ENCODE measurements at regions not wholly inside any gene's neighbourhood (a gene's known extent, or its start where the extent isn't known, plus 50 kb on each side); places are given as distances from the start of the nearest gene placed in this dataset.
"Not testable (repeated sequence)": the region's sequence is repeated elsewhere in the genome, so short reads cannot be mapped to it uniquely, and the experiment has no call there.

DNA sequence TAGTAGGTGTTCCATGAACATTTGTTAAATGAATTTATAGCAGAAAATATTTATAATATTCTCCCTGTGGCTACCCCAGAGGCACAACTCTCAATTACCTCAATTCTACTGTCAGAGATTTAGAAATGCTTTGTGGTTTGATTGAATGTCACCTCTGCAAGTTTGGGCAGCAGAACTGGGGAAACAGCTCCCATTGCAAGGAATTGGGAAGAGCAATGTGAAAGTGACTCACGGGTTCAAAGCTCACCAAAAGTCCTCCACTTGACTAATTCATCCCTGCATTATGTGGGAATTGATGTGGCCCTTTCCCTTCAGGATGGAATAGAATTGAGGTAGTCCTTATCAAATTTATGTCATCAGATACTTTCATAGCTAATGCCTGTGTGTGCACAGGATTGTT is 562.7 kb downstream of the MFSD1 start:
- no peaks in the 10 kb centered on the region for H3K4me1 ChIP-seq (ENCODE audit: control insufficient read depth in 2 of 2, insufficient read depth in 2 of 2, low read length in 2 of 2)
- H3K36me3 Mint-ChIP-seq: no peaks in the 10 kb centered on the region
- DNase-seq (no peak), ATAC-seq (no peak)
- no peaks in the 10 kb centered on the region for H3K9me3 ChIP-seq (ENCODE audit: control insufficient read depth in 2 of 3, low read length in 3 of 3)
- H3K27me3 ChIP-seq (ENCODE audit: control insufficient read depth in 2 of 2, insufficient read depth in 2 of 2, low read length in 2 of 2): no peaks in the 10 kb centered on the region
- H3K4me1 Mint-ChIP-seq: no peaks in the 10 kb centered on the region
- H3K9me3 Mint-ChIP-seq: peaks cover 0 to 8% (median 0%) of the 10 kb centered on the region in 11 donors
- ChIA-PET POLR2A (no interaction called here), CTCF (no interaction called here)
- no peak overlapping the region for H3K27ac ChIP-seq (ENCODE audit: low read depth, low read length)
- no peak overlapping the region for H3K4me3 ChIP-seq (ENCODE audit: low read length)
- intact Hi-C loops (cut with micrococcal nuclease): no loop called here
- no peaks in the 10 kb centered on the region for H3K36me3 ChIP-seq (ENCODE audit: control insufficient read depth in 2 of 3, insufficient read depth in 3 of 3, low read length in 3 of 3)
- no peaks in the 10 kb centered on the region for H3K27me3 Mint-ChIP-seq
- H3K27ac Mint-ChIP-seq: no peak overlapping the region
- no peak overlapping the region for H3K4me3 Mint-ChIP-seq

DNA sequence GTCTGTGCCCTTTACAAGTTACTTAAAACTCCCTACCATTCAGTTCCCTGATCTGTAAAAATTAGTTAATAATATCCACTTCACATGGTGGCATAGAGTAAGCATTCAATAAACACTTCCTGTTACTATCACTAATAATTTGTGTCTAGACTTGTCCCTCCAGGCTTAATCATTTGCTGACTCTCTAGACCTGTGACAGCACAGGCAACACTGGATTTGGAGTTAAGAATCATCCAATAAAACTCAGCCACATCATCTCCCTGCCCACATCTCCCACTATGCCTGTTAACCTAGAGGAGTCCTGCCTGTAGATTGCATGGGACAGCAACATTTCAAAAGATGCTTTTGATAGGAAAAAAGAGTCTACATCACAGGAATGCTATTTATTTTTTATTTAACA is 564.6 kb downstream of the MFSD1 start:
- intact Hi-C loops (cut with micrococcal nuclease): no loop called here
- Histone ChIP-seq H3K9me3 (ENCODE audit: control insufficient read depth in 2 of 3, low read length in 3 of 3) (no peaks in the 10 kb centered on the region), H3K36me3 (ENCODE audit: control insufficient read depth in 2 of 3, insufficient read depth in 3 of 3, low read length in 3 of 3) (no peaks in the 10 kb centered on the region), H3K4me3 (ENCODE audit: low read length) (no peak overlapping the region), H3K27ac (ENCODE audit: low read depth, low read length) (no peak overlapping the region), H3K27me3 (ENCODE audit: control insufficient read depth in 2 of 2, insufficient read depth in 2 of 2, low read length in 2 of 2) (no peaks in the 10 kb centered on the region), H3K4me1 (ENCODE audit: control insufficient read depth in 2 of 2, insufficient read depth in 2 of 2, low read length in 2 of 2) (no peaks in the 10 kb centered on the region)
- H3K27me3 Mint-ChIP-seq: peaks cover 0 to 4% (median 0%) of the 10 kb centered on the region in 5 donors
- no peak for ATAC-seq
- no peaks in the 10 kb centered on the region for H3K36me3 Mint-ChIP-seq
- no peak overlapping the region for H3K4me3 Mint-ChIP-seq
- no peaks in the 10 kb centered on the region for H3K4me1 Mint-ChIP-seq
- H3K27ac Mint-ChIP-seq: no peak overlapping the region
- POLR2A ChIA-PET: no interaction called here
- CTCF ChIA-PET: no interaction called here
- peaks cover 0 to 4% (median 0%) of the 10 kb centered on the region in 11 donors for H3K9me3 Mint-ChIP-seq
- DNase-seq: no peak

- Mint-ChIP-seq H3K4me1 (no peaks in the 10 kb centered on the region), H3K27me3 (peaks cover 0 to 4% (median 0%) of the 10 kb centered on the region in 5 donors), H3K27ac (no peak overlapping the region), H3K4me3 (no peak overlapping the region), H3K36me3 (no peaks in the 10 kb centered on the region), H3K9me3 (peaks cover 0 to 8% (median 3%) of the 10 kb centered on the region in 11 donors)
- ChIA-PET POLR2A (no interaction called here), CTCF (interaction anchor here (0.6 kb wide), 1 partner anchor 605 kb away, joined by 3 read pairs; no protein-coding TSS in a partner anchor)
- no peak for ATAC-seq
- intact Hi-C loops (cut with micrococcal nuclease): no loop called here
- Histone ChIP-seq H3K27ac (ENCODE audit: low read depth, low read length) (no peak overlapping the region), H3K27me3 (ENCODE audit: control insufficient read depth in 2 of 2, insufficient read depth in 2 of 2, low read length in 2 of 2) (no peaks in the 10 kb centered on the region), H3K36me3 (ENCODE audit: control insufficient read depth in 2 of 3, insufficient read depth in 3 of 3, low read length in 3 of 3) (no peaks in the 10 kb centered on the region), H3K4me1 (ENCODE audit: control insufficient read depth in 2 of 2, insufficient read depth in 2 of 2, low read length in 2 of 2) (no peaks in the 10 kb centered on the region), H3K9me3 (ENCODE audit: control insufficient read depth in 2 of 3, low read length in 3 of 3) (no peaks in the 10 kb centered on the region), H3K4me3 (ENCODE audit: low read length) (no peak overlapping the region)
- DNase-seq: no peak
Measured at GRCh38 chr3:159371961-159372360, 570.1 kb downstream of the MFSD1 start.

DNA sequence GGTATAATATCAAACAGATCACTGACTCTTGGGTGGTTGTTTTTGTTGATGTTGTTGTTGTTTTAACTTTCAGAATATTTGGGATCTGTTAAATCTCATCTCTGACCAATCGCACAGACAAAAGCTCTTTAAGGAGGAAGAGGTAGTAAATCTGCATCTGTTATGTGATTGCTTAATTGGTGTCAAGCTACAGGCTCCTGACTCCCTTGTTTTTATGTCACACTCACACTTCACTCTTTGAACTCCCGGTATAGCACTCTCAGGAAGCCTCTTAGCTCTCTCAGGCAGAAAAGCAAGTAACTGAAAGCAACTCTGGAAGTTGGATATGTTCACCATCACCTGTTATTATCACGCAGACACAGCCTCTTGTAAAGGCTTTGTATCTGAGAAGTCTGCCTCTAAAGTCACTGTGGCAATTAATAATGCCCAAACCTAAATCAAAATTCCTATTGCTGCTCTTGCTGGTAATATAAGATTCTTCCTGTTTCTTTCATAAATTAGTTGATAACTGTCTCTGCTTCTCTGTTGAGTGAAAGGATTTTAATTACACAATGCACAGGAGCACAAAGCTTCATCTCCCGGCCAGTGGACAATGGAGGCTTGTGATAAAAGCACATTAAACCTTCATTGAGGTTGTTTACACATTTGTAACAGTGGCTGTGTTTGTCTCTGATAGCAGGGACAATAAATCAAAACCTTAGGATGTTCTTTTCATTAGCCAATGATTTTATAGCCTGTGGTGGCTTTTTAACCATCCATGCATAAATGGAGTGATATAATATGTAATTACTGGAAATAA is 576.7 kb downstream of the MFSD1 start:
- Histone ChIP-seq H3K36me3 (ENCODE audit: control insufficient read depth in 2 of 3, insufficient read depth in 3 of 3, low read length in 3 of 3) (no peaks in the 10 kb centered on the region), H3K9me3 (ENCODE audit: control insufficient read depth in 2 of 3, low read length in 3 of 3) (no peaks in the 10 kb centered on the region), H3K4me1 (ENCODE audit: control insufficient read depth in 2 of 2, insufficient read depth in 2 of 2, low read length in 2 of 2) (no peaks in the 10 kb centered on the region), H3K27me3 (ENCODE audit: control insufficient read depth in 2 of 2, insufficient read depth in 2 of 2, low read length in 2 of 2) (no peaks in the 10 kb centered on the region), H3K4me3 (ENCODE audit: low read length) (no peak overlapping the region), H3K27ac (ENCODE audit: low read depth, low read length) (no peak overlapping the region)
- CTCF ChIA-PET: no interaction called here
- Mint-ChIP-seq H3K9me3 (peaks cover 0 to 6% (median 0%) of the 10 kb centered on the region in 11 donors), H3K27me3 (no peaks in the 10 kb centered on the region), H3K4me1 (no peaks in the 10 kb centered on the region), H3K4me3 (no peak overlapping the region), H3K36me3 (no peaks in the 10 kb centered on the region), H3K27ac (no peak overlapping the region)
- POLR2A ChIA-PET: no interaction called here
- DNase-seq: no peak
- no peak for ATAC-seq
- intact Hi-C loops (cut with micrococcal nuclease): no loop called here

- Histone ChIP-seq H3K27ac (ENCODE audit: low read depth, low read length) (no peak overlapping the region), H3K27me3 (ENCODE audit: control insufficient read depth in 2 of 2, insufficient read depth in 2 of 2, low read length in 2 of 2) (no peaks in the 10 kb centered on the region), H3K36me3 (ENCODE audit: control insufficient read depth in 2 of 3, insufficient read depth in 3 of 3, low read length in 3 of 3) (no peaks in the 10 kb centered on the region), H3K4me1 (ENCODE audit: control insufficient read depth in 2 of 2, insufficient read depth in 2 of 2, low read length in 2 of 2) (no peaks in the 10 kb centered on the region), H3K9me3 (ENCODE audit: control insufficient read depth in 2 of 3, low read length in 3 of 3) (no peaks in the 10 kb centered on the region), H3K4me3 (ENCODE audit: low read length) (no peak overlapping the region)
- Mint-ChIP-seq H3K4me3 (no peak overlapping the region), H3K36me3 (no peaks in the 10 kb centered on the region), H3K4me1 (no peaks in the 10 kb centered on the region), H3K27ac (no peak overlapping the region), H3K9me3 (peaks cover 0 to 8% (median 2%) of the 10 kb centered on the region in 11 donors), H3K27me3 (no peaks in the 10 kb centered on the region)
- POLR2A ChIA-PET: no interaction called here
- intact Hi-C loops (cut with micrococcal nuclease): no loop called here
- no peak for ATAC-seq
- CTCF ChIA-PET: no interaction called here
- no peak for DNase-seq
Measured at GRCh38 chr3:159380891-159381290, 579.0 kb downstream of the MFSD1 start.

DNA sequence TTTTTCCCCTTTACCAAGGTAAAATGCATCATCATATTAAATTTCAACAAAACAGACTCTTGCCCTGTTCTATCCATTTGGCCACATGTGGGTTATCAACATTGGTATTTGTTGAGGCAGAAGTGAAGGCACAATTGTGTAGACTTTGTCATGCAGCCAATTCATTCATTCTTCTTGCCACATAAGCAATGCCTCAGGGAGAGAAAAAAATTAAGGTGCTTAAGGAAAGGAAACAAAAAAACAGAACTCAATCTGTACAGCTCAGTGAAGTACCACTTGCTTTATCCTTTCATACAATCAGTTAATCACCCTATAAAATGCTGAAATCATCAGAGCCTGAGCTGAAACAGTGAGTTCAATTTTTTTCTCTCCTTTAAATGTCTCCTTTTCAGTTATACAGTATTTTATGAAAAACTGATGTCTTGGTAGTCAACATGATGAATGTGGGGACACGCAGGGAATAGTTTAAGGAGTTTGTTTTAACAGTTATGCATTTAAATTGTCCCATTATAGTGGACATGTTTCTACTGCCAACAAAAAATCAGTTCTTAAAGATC is 588.9 kb downstream of the MFSD1 start:
- Histone ChIP-seq H3K27ac (ENCODE audit: low read depth, low read length) (no peak overlapping the region), H3K9me3 (ENCODE audit: control insufficient read depth in 2 of 3, low read length in 3 of 3) (no peaks in the 10 kb centered on the region), H3K27me3 (ENCODE audit: control insufficient read depth in 2 of 2, insufficient read depth in 2 of 2, low read length in 2 of 2) (no peaks in the 10 kb centered on the region), H3K4me3 (ENCODE audit: low read length) (no peak overlapping the region), H3K4me1 (ENCODE audit: control insufficient read depth in 2 of 2, insufficient read depth in 2 of 2, low read length in 2 of 2) (no peaks in the 10 kb centered on the region), H3K36me3 (ENCODE audit: control insufficient read depth in 2 of 3, insufficient read depth in 3 of 3, low read length in 3 of 3) (no peaks in the 10 kb centered on the region)
- intact Hi-C loops (cut with micrococcal nuclease): no loop called here
- ChIA-PET CTCF (no interaction called here), POLR2A (no interaction called here)
- H3K27ac Mint-ChIP-seq: no peak overlapping the region
- no peaks in the 10 kb centered on the region for H3K4me1 Mint-ChIP-seq
- no peak overlapping the region for H3K4me3 Mint-ChIP-seq
- no peaks in the 10 kb centered on the region for H3K36me3 Mint-ChIP-seq
- peaks cover 0 to 11% (median 4%) of the 10 kb centered on the region in 11 donors for H3K9me3 Mint-ChIP-seq
- ATAC-seq: no peak
- no peak for DNase-seq
- no peaks in the 10 kb centered on the region for H3K27me3 Mint-ChIP-seq

DNA sequence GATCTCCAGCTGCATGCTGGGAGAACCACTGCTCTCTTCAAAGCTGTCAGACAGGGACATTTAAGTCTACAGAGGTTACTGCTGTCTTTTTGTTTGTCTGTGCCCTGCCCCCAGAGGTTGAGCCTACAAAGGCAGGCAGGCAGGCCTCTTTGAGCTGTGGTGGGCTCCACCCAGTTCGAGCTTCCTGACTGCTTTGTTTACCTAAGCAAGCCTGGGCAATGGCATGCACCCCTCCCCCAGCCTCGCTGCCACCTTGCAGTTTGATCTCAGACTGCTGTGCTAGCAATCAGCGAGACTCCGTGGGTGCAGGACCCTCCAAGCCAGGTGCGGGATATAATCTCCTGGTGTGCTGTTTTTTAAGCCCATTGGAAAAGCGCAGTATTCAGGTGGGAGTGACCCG is 591.0 kb upstream of the IL12A start:
- H3K4me3 Mint-ChIP-seq; H3K27me3 Mint-ChIP-seq; H3K4me1 ChIP-seq (ENCODE audit: control insufficient read depth in 2 of 2, insufficient read depth in 2 of 2, low read length in 2 of 2); H3K9me3 ChIP-seq (ENCODE audit: control insufficient read depth in 2 of 3, low read length in 3 of 3); H3K4me1 Mint-ChIP-seq; H3K27me3 ChIP-seq (ENCODE audit: control insufficient read depth in 2 of 2, insufficient read depth in 2 of 2, low read length in 2 of 2); ATAC-seq; H3K27ac Mint-ChIP-seq; intact Hi-C loops (cut with micrococcal nuclease); H3K36me3 Mint-ChIP-seq; CTCF ChIA-PET; DNase-seq; H3K4me3 ChIP-seq (ENCODE audit: low read length); POLR2A ChIA-PET; H3K36me3 ChIP-seq (ENCODE audit: control insufficient read depth in 2 of 3, insufficient read depth in 3 of 3, low read length in 3 of 3); H3K27ac ChIP-seq (ENCODE audit: low read depth, low read length): not testable (repeated sequence)
- peaks cover 0 to 15% (median 5%) of the 10 kb centered on the region in 11 donors for H3K9me3 Mint-ChIP-seq
